NT2/D1 (cell line): ENCODE measurements at regions not wholly inside any gene's neighbourhood (a gene's known extent, or its start where the extent isn't known, plus 50 kb on each side); places are given as distances from the start of the nearest gene placed in this dataset.

Source experiments
- SUZ12 ChIP-seq: IDR thresholded peaks from 2 replicates; pipeline ENCODE4 v1.6.1; 2011; ENCODE audit not compliant: insufficient read length, insufficient read depth; ENCODE audit errors: extremely low read depth
- YY1 ChIP-seq: IDR thresholded peaks from 2 replicates; pipeline ENCODE4 v1.6.1; 2011; ENCODE audit not compliant: insufficient read length, insufficient read depth
- ZNF274 ChIP-seq: IDR thresholded peaks from 2 replicates; pipeline ENCODE4 v1.6.1; 2011; ENCODE audit warnings: mild to moderate bottlenecking, low read depth, low read length

GRCh38 chr9:135340726-135341475 is 138.7 kb upstream of the PPP1R26 start:
- no peak for TF ChIP-seq ZNF274
- TF ChIP-seq SUZ12 = no peak
- no peak for TF ChIP-seq YY1
